Smooth muscle cell (in vitro differentiated cells): ENCODE measurements at regions not wholly inside any gene's neighbourhood (a gene's known extent, or its start where the extent isn't known, plus 50 kb on each side); places are given as distances from the start of the nearest gene placed in this dataset.

Experiments
- DNase-seq: peaks from one replicate; lab custom pipeline; 2025; ENCODE audit not compliant: unreplicated experiment; lab: John Stamatoyannopoulos, UW
- H2AFZ ChIP-seq: fragments of 200-600 bp; sonication (generic); 2 replicates; pipeline ENCODE4 v1.6.0; 2016; ENCODE audit warnings: antibody characterized with exemption, low read depth, mild to moderate bottlenecking
- H3F3A ChIP-seq: fragments of 200-600 bp; sonication (generic); 2 replicates; pipeline ENCODE4 v1.6.0; 2017; ENCODE audit warnings: antibody characterized with exemption, low read depth
- H3K27ac ChIP-seq: fragments of 200-600 bp; sonication (generic); 2 replicates; pipeline ENCODE4 v1.5.1; 2016; ENCODE audit warnings: low read depth, mild to moderate bottlenecking
- H3K27me3 ChIP-seq: fragments of 200-600 bp; sonication (generic); 2 replicates; pipeline ENCODE4 v1.6.1; 2016; ENCODE audit warnings: low read depth, mild to moderate bottlenecking
- H3K36me3 ChIP-seq: fragments of 200-600 bp; sonication (generic); 2 replicates; pipeline ENCODE4 v1.5.1; 2016; ENCODE audit warnings: low read depth
- H3K4me1 ChIP-seq: fragments of 200-600 bp; sonication (generic); 2 replicates; pipeline ENCODE4 v1.5.1; 2016; ENCODE audit warnings: low read depth
- H3K4me2 ChIP-seq: fragments of 200-600 bp; sonication (generic); 2 replicates; pipeline ENCODE4 v1.6.0; 2016; ENCODE audit warnings: mild to moderate bottlenecking
- H3K4me3 ChIP-seq: fragments of 200-600 bp; sonication (generic); 2 replicates; pipeline ENCODE4 v1.5.1; 2016; ENCODE audit warnings: mild to moderate bottlenecking
- H3K79me2 ChIP-seq: fragments of 200-600 bp; sonication (generic); 2 replicates; pipeline ENCODE4 v1.6.0; 2016; ENCODE audit warnings: low read depth, mild to moderate bottlenecking
- H3K9ac ChIP-seq: fragments of 200-600 bp; sonication (generic); 2 replicates; pipeline ENCODE4 v1.6.0; 2016; ENCODE audit warnings: low read depth
- H3K9me3 ChIP-seq: fragments of 200-600 bp; sonication (generic); replicated peaks from 2 replicates; pipeline ENCODE4 v1.5.1; 2016; ENCODE audit warnings: low read depth
- H4K20me1 ChIP-seq: fragments of 200-600 bp; sonication (generic); 2 replicates; pipeline ENCODE4 v1.6.0; 2016; ENCODE audit warnings: low read depth
- CTCF ChIP-seq: fragments of 200-600 bp; sonication (generic); IDR thresholded peaks from 2 replicates; pipeline ENCODE4 v1.5.1; 2017; ENCODE audit warnings: borderline replicate concordance, mild to moderate bottlenecking, antibody characterized with exemption; ENCODE audit not compliant: insufficient read depth, poor library complexity, severe bottlenecking
- WGBS: methylation state at CpG from one replicate; pipeline ENCODE4 v1.1.7; 2016; ENCODE audit warnings: low lambda C conversion rate; 5-methylcytosine and 5-hydroxymethylcytosine counted together

- Histone ChIP-seq H3F3A (no peaks in the 10 kb centered on the region), H3K9ac (no peak overlapping the region), H3K79me2 (no peaks in the 10 kb centered on the region), H3K36me3 (no peaks in the 10 kb centered on the region), H3K9me3 (no peaks in the 10 kb centered on the region), H3K27me3 (no peaks in the 10 kb centered on the region), H3K4me1 (no peaks in the 10 kb centered on the region), H3K4me2 (no peak overlapping the region), H3K27ac (no peak overlapping the region), H3K4me3 (no peak overlapping the region), H2AFZ (no peak overlapping the region), H4K20me1 (no peaks in the 10 kb centered on the region)
- no peak for DNase-seq
- no peak for TF ChIP-seq CTCF
- 98% methylated on average over 4 of the region's 4 CpGs for WGBS
These were observed 1504.4 kb upstream of the CADM2 start for GRCh38 chr3:83454353-83454752.

GRCh38 chr3:83457551-83457950 is 1501.2 kb upstream of the CADM2 start:
- H3K27ac ChIP-seq, result peak overlapping the region; percentile 48
- H3F3A ChIP-seq, result no peaks in the 10 kb centered on the region
- no peak overlapping the region for H3K4me3 ChIP-seq
- H3K4me2 ChIP-seq, result peak overlapping the region; percentile 24
- TF ChIP-seq CTCF, result no peak
- no peaks in the 10 kb centered on the region for H3K27me3 ChIP-seq
- no peaks in the 10 kb centered on the region for H4K20me1 ChIP-seq
- no peak for DNase-seq
- 33% methylated on average over 2 of the region's 2 CpGs for WGBS
- H3K9me3 ChIP-seq, result no peaks in the 10 kb centered on the region
- no peaks in the 10 kb centered on the region for H3K79me2 ChIP-seq
- no peaks in the 10 kb centered on the region for H3K4me1 ChIP-seq
- peak overlapping the region; percentile 80 for H2AFZ ChIP-seq
- H3K9ac ChIP-seq, result no peak overlapping the region
- no peaks in the 10 kb centered on the region for H3K36me3 ChIP-seq

GRCh38 chr3:83460052-83460451 is 1498.7 kb upstream of the CADM2 start:
- no peak overlapping the region for H3K9ac ChIP-seq
- no peaks in the 10 kb centered on the region for H3K36me3 ChIP-seq
- no peaks in the 10 kb centered on the region for H3K9me3 ChIP-seq
- H4K20me1 ChIP-seq, result no peaks in the 10 kb centered on the region
- no peak overlapping the region for H3K27ac ChIP-seq
- H2AFZ ChIP-seq, result no peak overlapping the region
- H3K27me3 ChIP-seq, result no peaks in the 10 kb centered on the region
- 90% methylated on average over 2 of the region's 2 CpGs for WGBS
- no peak for DNase-seq
- H3F3A ChIP-seq, result no peaks in the 10 kb centered on the region
- no peak overlapping the region for H3K4me2 ChIP-seq
- no peaks in the 10 kb centered on the region for H3K79me2 ChIP-seq
- no peaks in the 10 kb centered on the region for H3K4me1 ChIP-seq
- TF ChIP-seq CTCF, result no peak
- no peak overlapping the region for H3K4me3 ChIP-seq

GRCh38 chr3:83461411-83461810 is 1497.4 kb upstream of the CADM2 start:
- no peak overlapping the region for H3K9ac ChIP-seq
- no peaks in the 10 kb centered on the region for H3K27me3 ChIP-seq
- 96% methylated on average over 1 of the region's 1 CpG for WGBS
- H3F3A ChIP-seq, result no peaks in the 10 kb centered on the region
- H3K27ac ChIP-seq, result no peak overlapping the region
- no peak for TF ChIP-seq CTCF
- H3K36me3 ChIP-seq, result no peaks in the 10 kb centered on the region
- H3K4me1 ChIP-seq, result no peaks in the 10 kb centered on the region
- H4K20me1 ChIP-seq, result no peaks in the 10 kb centered on the region
- no peak overlapping the region for H2AFZ ChIP-seq
- no peak overlapping the region for H3K4me3 ChIP-seq
- DNase-seq, result no peak
- H3K9me3 ChIP-seq, result no peaks in the 10 kb centered on the region
- H3K79me2 ChIP-seq, result no peaks in the 10 kb centered on the region
- H3K4me2 ChIP-seq, result no peak overlapping the region
